Osteocyte (in vitro differentiated cells): ENCODE measurements at regions not wholly inside any gene's neighbourhood (a gene's known extent, or its start where the extent isn't known, plus 50 kb on each side); places are given as distances from the start of the nearest gene placed in this dataset.

Experiments
- DNase-seq: peaks from one replicate; pipeline ENCODE4 v3.0.0; 2021; ENCODE audit warnings: mixed read lengths; ENCODE audit not compliant: unreplicated experiment; ENCODE audit errors: extremely low spot score
- H3K27ac Mint-ChIP-seq: one replicate; pipeline ENCODE4 v1.8.0; 2021; ENCODE audit warnings: mild to moderate bottlenecking, mixed read lengths; ENCODE audit not compliant: unreplicated experiment
- H3K27me3 Mint-ChIP-seq: one replicate; pipeline ENCODE4 v1.8.0; 2021; ENCODE audit warnings: mixed read lengths; ENCODE audit not compliant: unreplicated experiment
- H3K36me3 Mint-ChIP-seq: one replicate; pipeline ENCODE4 v1.8.0; 2021; ENCODE audit warnings: mixed read lengths; ENCODE audit not compliant: unreplicated experiment
- H3K4me1 Mint-ChIP-seq: one replicate; pipeline ENCODE4 v1.8.0; 2021; ENCODE audit warnings: mixed read lengths; ENCODE audit not compliant: unreplicated experiment
- H3K4me3 Mint-ChIP-seq: one replicate; pipeline ENCODE4 v1.8.0; 2021; ENCODE audit warnings: mild to moderate bottlenecking, moderate library complexity, mixed read lengths; ENCODE audit not compliant: unreplicated experiment
- H3K9me3 Mint-ChIP-seq: one replicate; pipeline ENCODE4 v1.8.0; 2021; ENCODE audit warnings: mixed read lengths; ENCODE audit not compliant: unreplicated experiment
- TF ChIP-seq, protein P1 (sequence below): fragments of 200-600 bp; sonication (generic); IDR thresholded peaks from 2 replicates; pipeline ENCODE4 v1.5.0; 2021; ENCODE audit warnings: antibody characterized with exemption, mild to moderate bottlenecking, moderate library complexity

DNA sequence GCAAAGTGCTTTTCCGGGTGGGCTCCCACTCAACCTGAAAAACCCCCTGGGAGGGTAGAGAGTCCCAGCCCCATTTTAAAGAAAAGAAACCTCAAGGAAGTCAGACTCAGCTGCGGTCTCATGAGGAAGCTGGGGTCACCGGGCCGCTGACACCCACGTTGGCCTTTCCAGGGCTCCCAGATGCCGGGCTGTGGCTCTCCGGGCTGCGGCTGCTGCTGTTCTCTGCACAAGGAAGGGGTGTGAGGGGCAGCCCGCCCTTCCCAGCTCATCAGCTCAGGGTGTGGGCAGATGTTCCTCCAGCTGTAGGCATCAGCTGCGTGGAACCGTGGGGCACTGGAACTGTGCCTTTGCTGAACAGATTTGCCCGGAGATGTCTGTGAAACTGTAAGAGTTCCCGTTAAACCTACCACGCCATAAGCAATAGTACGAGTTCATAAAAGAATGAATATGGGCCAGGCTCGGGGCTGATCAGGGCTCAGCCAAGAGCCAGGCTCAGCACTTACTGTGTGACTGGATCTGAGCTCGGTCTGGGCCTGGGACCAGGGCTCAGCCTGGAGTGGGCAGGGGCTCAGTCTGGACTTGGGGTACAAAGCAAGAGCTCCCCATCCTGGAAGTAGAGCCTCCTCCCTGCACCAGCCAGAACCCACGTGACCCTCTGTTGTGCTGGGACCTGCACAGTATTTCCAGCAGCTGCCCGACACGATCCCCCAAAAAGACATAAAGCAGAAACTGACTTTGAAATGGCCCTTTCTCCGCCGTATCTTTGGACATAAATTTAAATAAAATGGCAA is 130.2 kb upstream of the PPP1R26 start:
- Mint-ChIP-seq H3K27me3 (peaks cover 15% of the 10 kb centered on the region), H3K4me1 (no peaks in the 10 kb centered on the region), H3K27ac (no peak overlapping the region), H3K9me3 (no peaks in the 10 kb centered on the region), H3K36me3 (no peaks in the 10 kb centered on the region), H3K4me3 (no peak overlapping the region)
- DNase-seq, result no peak
- TF ChIP-seq, protein P1, sequence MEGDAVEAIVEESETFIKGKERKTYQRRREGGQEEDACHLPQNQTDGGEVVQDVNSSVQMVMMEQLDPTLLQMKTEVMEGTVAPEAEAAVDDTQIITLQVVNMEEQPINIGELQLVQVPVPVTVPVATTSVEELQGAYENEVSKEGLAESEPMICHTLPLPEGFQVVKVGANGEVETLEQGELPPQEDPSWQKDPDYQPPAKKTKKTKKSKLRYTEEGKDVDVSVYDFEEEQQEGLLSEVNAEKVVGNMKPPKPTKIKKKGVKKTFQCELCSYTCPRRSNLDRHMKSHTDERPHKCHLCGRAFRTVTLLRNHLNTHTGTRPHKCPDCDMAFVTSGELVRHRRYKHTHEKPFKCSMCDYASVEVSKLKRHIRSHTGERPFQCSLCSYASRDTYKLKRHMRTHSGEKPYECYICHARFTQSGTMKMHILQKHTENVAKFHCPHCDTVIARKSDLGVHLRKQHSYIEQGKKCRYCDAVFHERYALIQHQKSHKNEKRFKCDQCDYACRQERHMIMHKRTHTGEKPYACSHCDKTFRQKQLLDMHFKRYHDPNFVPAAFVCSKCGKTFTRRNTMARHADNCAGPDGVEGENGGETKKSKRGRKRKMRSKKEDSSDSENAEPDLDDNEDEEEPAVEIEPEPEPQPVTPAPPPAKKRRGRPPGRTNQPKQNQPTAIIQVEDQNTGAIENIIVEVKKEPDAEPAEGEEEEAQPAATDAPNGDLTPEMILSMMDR, result no peak

DNA sequence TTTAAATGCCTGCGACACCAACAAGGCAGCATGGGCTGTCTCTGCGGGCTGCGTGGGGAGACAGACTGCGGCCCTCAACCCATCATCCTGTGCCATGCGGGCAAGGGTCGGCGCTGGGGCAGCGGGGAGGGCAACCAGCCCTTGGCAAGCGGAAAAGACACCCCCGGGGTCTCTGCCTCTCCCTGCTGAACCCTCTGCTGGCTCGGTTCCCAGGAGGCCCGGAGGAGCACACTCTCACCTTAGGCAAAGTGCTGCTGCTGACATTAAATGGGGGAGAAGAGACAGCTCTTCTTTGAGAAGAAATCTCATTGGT is 129.6 kb upstream of the PPP1R26 start:
- H3K4me3 Mint-ChIP-seq, result no peak overlapping the region
- no peaks in the 10 kb centered on the region for H3K36me3 Mint-ChIP-seq
- H3K27ac Mint-ChIP-seq, result no peak overlapping the region
- TF ChIP-seq, protein P1, result no peak
- H3K9me3 Mint-ChIP-seq, result no peaks in the 10 kb centered on the region
- no peak for DNase-seq
- H3K4me1 Mint-ChIP-seq, result no peaks in the 10 kb centered on the region
- peaks cover 10% of the 10 kb centered on the region for H3K27me3 Mint-ChIP-seq

DNA sequence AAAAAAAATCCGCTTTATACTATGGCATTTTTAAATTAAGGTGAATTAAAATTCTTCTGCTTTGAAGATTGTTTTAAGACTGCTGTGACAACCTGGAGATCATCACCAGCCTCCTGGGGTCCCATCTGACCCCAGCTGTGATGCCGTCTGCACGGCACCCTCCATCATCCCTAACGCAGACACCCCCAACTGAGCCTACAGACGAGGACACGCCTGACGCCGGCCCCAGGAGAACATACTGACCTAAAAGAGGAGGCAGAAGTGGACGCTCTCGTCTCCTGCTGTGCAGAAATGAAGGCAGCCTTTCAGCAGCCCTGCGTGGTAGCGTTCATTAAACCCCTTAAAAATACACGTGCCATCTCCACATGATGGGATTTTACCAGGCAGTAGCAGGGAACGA is 125.6 kb upstream of the PPP1R26 start:
- Mint-ChIP-seq H3K36me3 (no peaks in the 10 kb centered on the region), H3K27ac (no peak overlapping the region), H3K9me3 (no peaks in the 10 kb centered on the region), H3K4me1 (no peaks in the 10 kb centered on the region), H3K27me3 (peaks cover 3% of the 10 kb centered on the region), H3K4me3 (no peak overlapping the region)
- TF ChIP-seq, protein P1, result no peak
- DNase-seq, result no peak

DNA sequence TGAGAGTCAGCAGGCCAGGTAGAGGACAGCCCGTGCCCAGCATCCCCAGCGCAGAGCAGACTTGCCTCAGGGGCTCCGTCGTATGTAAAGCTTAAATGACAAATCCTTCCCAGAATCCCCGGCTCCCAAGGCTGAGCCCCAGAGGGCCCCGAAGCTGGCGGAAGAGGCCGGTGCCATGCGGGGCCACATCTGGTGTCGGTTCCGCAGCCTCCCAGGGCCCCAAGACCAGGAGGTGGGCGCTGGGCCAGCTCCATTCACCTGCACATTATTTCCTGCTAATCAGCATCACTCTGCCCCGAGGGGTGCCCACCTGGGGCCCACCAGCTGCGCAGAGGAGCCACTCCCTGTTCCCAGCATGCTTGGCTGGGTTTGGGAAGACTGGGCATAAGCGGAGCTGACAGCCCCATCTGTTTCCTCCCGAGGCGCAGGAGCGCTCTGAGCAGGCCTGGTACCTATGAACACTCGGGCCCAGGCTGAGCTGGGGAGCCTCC is 124.0 kb upstream of the PPP1R26 start:
- peaks cover 3% of the 10 kb centered on the region for H3K27me3 Mint-ChIP-seq
- no peak overlapping the region for H3K27ac Mint-ChIP-seq
- no peaks in the 10 kb centered on the region for H3K36me3 Mint-ChIP-seq
- TF ChIP-seq, protein P1, result no peak
- no peaks in the 10 kb centered on the region for H3K9me3 Mint-ChIP-seq
- no peak for DNase-seq
- H3K4me1 Mint-ChIP-seq, result no peaks in the 10 kb centered on the region
- no peak overlapping the region for H3K4me3 Mint-ChIP-seq

DNA sequence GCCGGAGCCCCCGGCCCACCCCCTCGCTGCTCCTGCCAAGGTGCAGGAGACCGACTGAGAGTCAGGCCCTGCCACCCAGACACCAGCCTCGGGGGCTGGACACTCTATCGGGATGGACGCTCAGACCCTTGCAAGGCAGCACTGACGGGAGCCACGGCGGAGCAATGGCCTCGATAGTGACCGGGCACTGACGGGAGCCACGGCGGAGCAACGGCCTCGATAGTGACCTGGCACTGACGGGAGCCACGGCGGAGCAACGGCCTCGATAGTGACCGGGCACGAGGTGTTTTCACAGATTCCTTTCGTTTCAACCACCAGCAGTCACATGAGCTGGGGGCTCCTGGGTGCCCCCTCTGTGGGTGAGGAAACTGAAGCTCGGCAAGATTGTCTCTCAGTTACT is 123.6 kb upstream of the PPP1R26 start:
- H3K27me3 Mint-ChIP-seq, result peaks cover 2% of the 10 kb centered on the region
- H3K36me3 Mint-ChIP-seq, result no peaks in the 10 kb centered on the region
- TF ChIP-seq, protein P1, result no peak
- H3K4me3 Mint-ChIP-seq, result no peak overlapping the region
- no peak overlapping the region for H3K27ac Mint-ChIP-seq
- no peaks in the 10 kb centered on the region for H3K4me1 Mint-ChIP-seq
- no peaks in the 10 kb centered on the region for H3K9me3 Mint-ChIP-seq
- DNase-seq, result no peak
